Chondrocyte (in vitro differentiated cells): ENCODE measurements at regions not wholly inside any gene's neighbourhood (a gene's known extent, or its start where the extent isn't known, plus 50 kb on each side); places are given as distances from the start of the nearest gene placed in this dataset.

Experiments used
- DNase-seq: peaks from one replicate; pipeline ENCODE4 v3.0.0; 2021; ENCODE audit warnings: mixed read lengths, low spot score
- H3K27ac Mint-ChIP-seq: one replicate; pipeline ENCODE4 v1.8.0; 2021; ENCODE audit warnings: mild to moderate bottlenecking, moderate library complexity, mixed read lengths; ENCODE audit not compliant: unreplicated experiment
- H3K27me3 Mint-ChIP-seq: 2 replicates; pipeline ENCODE4 v1.8.0; 2021; ENCODE audit warnings: low read depth, mixed read lengths
- H3K36me3 Mint-ChIP-seq: 2 replicates; pipeline ENCODE4 v1.8.0; 2021; ENCODE audit warnings: low read depth, mixed read lengths
- H3K4me1 Mint-ChIP-seq: 2 replicates; pipeline ENCODE4 v1.8.0; 2021; ENCODE audit warnings: low read depth, mild to moderate bottlenecking, mixed read lengths
- H3K4me3 Mint-ChIP-seq: one replicate; pipeline ENCODE4 v1.8.0; 2021; ENCODE audit warnings: mild to moderate bottlenecking, moderate library complexity, mixed read lengths; ENCODE audit not compliant: unreplicated experiment
- H3K9me3 Mint-ChIP-seq: 2 replicates; pipeline ENCODE4 v1.8.0; 2021; ENCODE audit warnings: low read depth, mixed read lengths
- CTCF ChIP-seq: fragments of 200-600 bp; sonication (generic); IDR thresholded peaks from 2 replicates; pipeline ENCODE4 v1.5.0; 2021; ENCODE audit warnings: antibody characterized with exemption, mild to moderate bottlenecking, moderate library complexity

GRCh38 chr16:79297805-79298204, 302.7 kb downstream of the MAF start:
- no peak overlapping the region for H3K27ac Mint-ChIP-seq
- DNase-seq: no peak
- H3K4me1 Mint-ChIP-seq: no peaks in the 10 kb centered on the region
- no peaks in the 10 kb centered on the region for H3K9me3 Mint-ChIP-seq
- no peak overlapping the region for H3K4me3 Mint-ChIP-seq
- H3K27me3 Mint-ChIP-seq: peaks cover 18% of the 10 kb centered on the region
- no peak for TF ChIP-seq CTCF
- H3K36me3 Mint-ChIP-seq: no peaks in the 10 kb centered on the region

- no peaks in the 10 kb centered on the region for H3K9me3 Mint-ChIP-seq
- no peak for TF ChIP-seq CTCF
- H3K4me3 Mint-ChIP-seq: no peak overlapping the region
- no peaks in the 10 kb centered on the region for H3K36me3 Mint-ChIP-seq
- H3K4me1 Mint-ChIP-seq: no peaks in the 10 kb centered on the region
- DNase-seq: no peak
- H3K27ac Mint-ChIP-seq: no peak overlapping the region
- peaks cover 13% of the 10 kb centered on the region for H3K27me3 Mint-ChIP-seq
Observed at GRCh38 chr16:79297296-79297695, 303.2 kb downstream of the MAF start.

DNA sequence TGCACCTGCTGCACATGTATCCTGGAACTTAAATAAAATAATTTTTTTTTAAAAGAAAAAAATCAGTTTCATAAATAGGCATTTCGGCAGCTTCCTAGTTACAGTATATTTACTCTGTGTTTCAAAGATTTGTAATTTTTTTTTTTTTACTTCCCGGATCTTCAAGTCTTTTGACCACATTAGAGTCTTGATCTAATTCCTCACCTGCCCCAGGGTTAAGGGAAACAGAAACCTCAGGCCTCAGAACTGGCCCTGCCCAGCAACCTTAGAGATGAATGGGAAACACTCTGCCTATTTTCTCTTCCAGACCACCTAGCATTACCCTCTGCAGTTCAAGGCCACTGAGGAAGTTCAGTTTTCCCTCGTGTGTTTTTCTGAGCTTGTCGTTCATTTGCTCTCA, 304.0 kb downstream of the MAF start:
- TF ChIP-seq CTCF: no peak
- Mint-ChIP-seq H3K36me3 (no peaks in the 10 kb centered on the region), H3K4me1 (no peaks in the 10 kb centered on the region), H3K4me3 (no peak overlapping the region), H3K9me3 (no peaks in the 10 kb centered on the region), H3K27me3 (peaks cover 13% of the 10 kb centered on the region), H3K27ac (no peak overlapping the region)
- DNase-seq: no peak

GRCh38 chr16:79295746-79296145, 304.8 kb downstream of the MAF start:
- Mint-ChIP-seq H3K4me3 (no peak overlapping the region), H3K27me3 (peaks cover 10% of the 10 kb centered on the region), H3K4me1 (no peaks in the 10 kb centered on the region), H3K9me3 (no peaks in the 10 kb centered on the region), H3K36me3 (no peaks in the 10 kb centered on the region), H3K27ac (no peak overlapping the region)
- no peak for DNase-seq
- no peak for TF ChIP-seq CTCF

DNA sequence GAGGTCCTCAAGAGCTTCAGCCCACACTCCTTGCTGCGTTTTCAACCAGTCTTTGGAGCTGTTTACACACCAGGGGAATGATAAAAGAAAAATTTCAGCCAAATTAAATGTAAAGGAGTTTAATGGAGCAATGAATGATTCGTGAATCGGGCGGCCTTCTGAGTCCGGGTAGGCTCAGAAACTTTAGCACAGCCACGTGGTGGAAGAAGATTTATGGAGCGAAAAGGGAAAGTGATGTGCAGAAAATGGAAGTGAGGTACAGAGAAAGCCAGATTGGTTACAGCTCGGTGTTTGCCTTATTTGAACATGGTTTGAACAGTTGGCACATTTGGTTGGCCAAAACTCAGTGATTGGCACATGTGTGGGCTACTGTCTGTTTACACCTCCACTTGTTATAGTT, 305.4 kb downstream of the MAF start:
- H3K36me3 Mint-ChIP-seq: no peaks in the 10 kb centered on the region
- no peaks in the 10 kb centered on the region for H3K9me3 Mint-ChIP-seq
- H3K4me3 Mint-ChIP-seq: no peak overlapping the region
- TF ChIP-seq CTCF: no peak
- no peaks in the 10 kb centered on the region for H3K4me1 Mint-ChIP-seq
- peaks cover 8% of the 10 kb centered on the region for H3K27me3 Mint-ChIP-seq
- H3K27ac Mint-ChIP-seq: no peak overlapping the region
- no peak for DNase-seq
